A673 (cell line): ENCODE measurements at regions not wholly inside any gene's neighbourhood (a gene's known extent, or its start where the extent isn't known, plus 50 kb on each side); places are given as distances from the start of the nearest gene placed in this dataset.

Experiments
- BruUV-seq: library from RNA; stranded (reverse); fragments of 400-500 nt; replicated peaks from 2 replicates; lab custom pipeline; 2021; lab: Mats Ljungman, UMichigan
- CTCF ChIA-PET: fragments of 300-600 bp; sonication (Branson Sonifier 250); formaldehyde crosslinking; loops from one replicate; lab custom pipeline; 2022; ENCODE audit warnings: antibody characterized with exemption; lab: Charles Lee
- POLR2A ChIA-PET: fragments of 300-600 bp; sonication (Branson Sonifier 250); formaldehyde crosslinking; loops from one replicate; lab custom pipeline; 2022; ENCODE audit warnings: antibody characterized with exemption; ENCODE audit not compliant: low non-redundant PET; lab: Charles Lee
- DNase-seq: peaks from one replicate; pipeline ENCODE4 v3.0.0-alpha.2; 2015; ENCODE audit warnings: low spot score
- H3K27ac ChIP-seq: fragments of 200-600 bp; sonication (generic); 2 replicates; pipeline ENCODE4 v1.5.1; 2016; ENCODE audit warnings: mixed run types, low read depth, mild to moderate bottlenecking, mixed read lengths, antibody characterized with exemption, low read length; ENCODE audit not compliant: poor library complexity, severe bottlenecking
- H3K27me3 ChIP-seq: fragments of 200-600 bp; sonication (generic); replicated peaks from 2 replicates; pipeline ENCODE4 v1.6.1; 2017; ENCODE audit warnings: mixed run types, low read depth, mild to moderate bottlenecking, mixed read lengths, antibody characterized with exemption, low read length; ENCODE audit not compliant: insufficient read depth, poor library complexity
- H3K36me3 ChIP-seq: fragments of 200-600 bp; sonication (generic); 2 replicates; pipeline ENCODE4 v1.6.1; 2016; ENCODE audit warnings: mixed run types, mild to moderate bottlenecking, mixed read lengths, antibody characterized with exemption, low read length; ENCODE audit not compliant: insufficient read depth, poor library complexity, severe bottlenecking
- H3K4me1 ChIP-seq: fragments of 200-600 bp; sonication (generic); 2 replicates; pipeline ENCODE4 v1.6.1; 2017; ENCODE audit warnings: mixed run types, mild to moderate bottlenecking, mixed read lengths, antibody characterized with exemption, low read length; ENCODE audit not compliant: insufficient read depth, poor library complexity, severe bottlenecking
- H3K4me3 ChIP-seq: fragments of 200-600 bp; sonication (generic); 2 replicates; pipeline ENCODE4 v1.5.1; 2016; ENCODE audit warnings: low read depth, mixed run types, mild to moderate bottlenecking, mixed read lengths, low read length; ENCODE audit not compliant: poor library complexity, severe bottlenecking
- H3K9me3 ChIP-seq: fragments of 200-600 bp; sonication (generic); 2 replicates; pipeline ENCODE4 v1.6.1; 2016; ENCODE audit warnings: mixed run types, low read depth, mild to moderate bottlenecking, mixed read lengths, antibody characterized with exemption, low read length; ENCODE audit not compliant: poor library complexity, severe bottlenecking
- CTCF ChIP-seq: fragments of 300-800, 200-600 bp; sonication (generic); conservative IDR thresholded peaks from 2 replicates; pipeline ENCODE4 v1.5.1; 2017; ENCODE audit warnings: low read depth, mild to moderate bottlenecking, antibody characterized with exemption, low read length, moderate library complexity, mixed read lengths
- EZH2 ChIP-seq: fragments of 200-600 bp; sonication (generic); IDR thresholded peaks from 2 replicates; pipeline ENCODE4 v1.6.1; 2017; ENCODE audit warnings: borderline replicate concordance, low read depth, mild to moderate bottlenecking, mixed read lengths, antibody characterized with exemption, low read length; ENCODE audit not compliant: poor library complexity, severe bottlenecking
- intact Hi-C: fragments of 100-400 bp; cut with micrococcal nuclease; formaldehyde crosslinking; loops from one replicate; pipeline ENCODE4 v1.10.0; 2022; ENCODE audit not compliant: unreplicated experiment

- intact Hi-C loops = no loop called here
- Histone ChIP-seq H3K9me3 (peaks cover 5% of the 10 kb centered on the region), H3K4me1 (peaks cover 14% of the 10 kb centered on the region), H3K27ac (no peak overlapping the region), H3K27me3 (no peaks in the 10 kb centered on the region), H3K4me3 (no peak overlapping the region), H3K36me3 (no peaks in the 10 kb centered on the region)
- ChIA-PET CTCF (no interaction called here), POLR2A (no interaction called here)
- no peak for DNase-seq
- TF ChIP-seq EZH2 (no peak), CTCF (no peak)
- BruUV-seq = no TSS peak
These were observed 1399.1 kb upstream of the PCDH7 start for GRCh38 chr4:29320947-29321620.

GRCh38 chr4:29326004-29326403, 1394.2 kb upstream of the PCDH7 start:
- CTCF ChIA-PET = no interaction called here
- no peaks in the 10 kb centered on the region for H3K36me3 ChIP-seq
- H3K9me3 ChIP-seq = no peaks in the 10 kb centered on the region
- H3K4me3 ChIP-seq = no peak overlapping the region
- no peak overlapping the region for H3K27ac ChIP-seq
- no TSS peak for BruUV-seq
- no peaks in the 10 kb centered on the region for H3K27me3 ChIP-seq
- intact Hi-C loops = no loop called here
- POLR2A ChIA-PET = no interaction called here
- no peak for DNase-seq
- H3K4me1 ChIP-seq = peaks cover 23% of the 10 kb centered on the region
- TF ChIP-seq CTCF (no peak), EZH2 (no peak)

GRCh38 chr4:29326816-29327215, 1393.4 kb upstream of the PCDH7 start:
- intact Hi-C loops = no loop called here
- Histone ChIP-seq H3K27me3 (no peaks in the 10 kb centered on the region), H3K27ac (no peak overlapping the region), H3K9me3 (no peaks in the 10 kb centered on the region), H3K4me3 (no peak overlapping the region), H3K36me3 (no peaks in the 10 kb centered on the region), H3K4me1 (peaks cover 23% of the 10 kb centered on the region)
- no TSS peak for BruUV-seq
- ChIA-PET CTCF (no interaction called here), POLR2A (no interaction called here)
- TF ChIP-seq CTCF = no peak
- no peak for TF ChIP-seq EZH2
- DNase-seq = peak; percentile 53
